Ishikawa (cell line): ENCODE measurements at regions not wholly inside any gene's neighbourhood (a gene's known extent, or its start where the extent isn't known, plus 50 kb on each side); places are given as distances from the start of the nearest gene placed in this dataset.

Source experiments
- CEBPB ChIP-seq: IDR thresholded peaks from 2 replicates; pipeline ENCODE4 v1.6.1; 2012
- CREB1 ChIP-seq: IDR thresholded peaks from 2 replicates; pipeline ENCODE4 v1.6.1; 2012; ENCODE audit warnings: low read depth
- EGR1 ChIP-seq: IDR thresholded peaks from 2 replicates; pipeline ENCODE4 v1.6.1; 2012
- EP300 ChIP-seq: IDR thresholded peaks from 2 replicates; pipeline ENCODE4 v1.6.1; 2012; ENCODE audit warnings: borderline replicate concordance
- FOXM1 ChIP-seq: IDR thresholded peaks from 2 replicates; pipeline ENCODE4 v1.6.1; 2012; ENCODE audit warnings: low read depth, borderline replicate concordance
- MAX ChIP-seq: IDR thresholded peaks from 2 replicates; pipeline ENCODE4 v1.6.1; 2012
- NFIC ChIP-seq: IDR thresholded peaks from 2 replicates; pipeline ENCODE4 v1.6.1; 2012
- RAD21 ChIP-seq: IDR thresholded peaks from 2 replicates; pipeline ENCODE4 v1.6.1; 2012; ENCODE audit warnings: low read depth
- REST ChIP-seq: IDR thresholded peaks from 2 replicates; pipeline ENCODE4 v1.6.1; 2012; ENCODE audit warnings: low read depth, mild to moderate bottlenecking
- TAF1 ChIP-seq: IDR thresholded peaks from 2 replicates; pipeline ENCODE4 v1.6.1; 2012; ENCODE audit warnings: low read depth, mild to moderate bottlenecking
- TCF12 ChIP-seq: IDR thresholded peaks from 2 replicates; pipeline ENCODE4 v1.6.1; 2012; ENCODE audit warnings: low read depth
- TEAD4 ChIP-seq: IDR thresholded peaks from 2 replicates; pipeline ENCODE4 v1.6.1; 2012
- USF1 ChIP-seq: IDR thresholded peaks from 2 replicates; pipeline ENCODE4 v1.6.1; 2012
- YY1 ChIP-seq: IDR thresholded peaks from 2 replicates; pipeline ENCODE4 v1.6.1; 2012; ENCODE audit warnings: low read depth
- ZBTB7A ChIP-seq: IDR thresholded peaks from 2 replicates; pipeline ENCODE4 v1.6.1; 2012; ENCODE audit warnings: low read depth

GRCh38 chr16:35651841-35652240 is 2192.4 kb downstream of the TP53TG3F start:
- TF ChIP-seq CREB1 (no peak), TAF1 (no peak), NFIC (no peak), MAX (no peak), TCF12 (no peak), EP300 (no peak)

GRCh38 chr16:35664091-35664693 is 2204.8 kb downstream of the TP53TG3F start:
- TF ChIP-seq EGR1 (no peak), RAD21 (no peak), FOXM1 (no peak), REST (no peak), TAF1 (no peak), NFIC (no peak), TEAD4 (no peak)

GRCh38 chr16:35685085-35685484 is 2225.7 kb downstream of the TP53TG3F start:
- no peak for TF ChIP-seq MAX
- TF ChIP-seq TCF12 = no peak
- TF ChIP-seq EGR1 = no peak
- no peak for TF ChIP-seq RAD21

GRCh38 chr16:35686595-35686994 is 2227.2 kb downstream of the TP53TG3F start:
- TF ChIP-seq RAD21 = no peak
- TF ChIP-seq CREB1 = no peak
- no peak for TF ChIP-seq MAX
- no peak for TF ChIP-seq EGR1

- no peak for TF ChIP-seq YY1
- no peak for TF ChIP-seq REST
- no peak for TF ChIP-seq CREB1
- no peak for TF ChIP-seq ZBTB7A
- TF ChIP-seq TCF12 = no peak
Observed at GRCh38 chr16:35687071-35687470, 2227.7 kb downstream of the TP53TG3F start.

- TF ChIP-seq EGR1 = no peak
- TF ChIP-seq ZBTB7A = no peak
Observed at GRCh38 chr16:35687781-35688180, 2228.4 kb downstream of the TP53TG3F start.

GRCh38 chr16:35689764-35690163 is 2230.4 kb downstream of the TP53TG3F start:
- TF ChIP-seq USF1 (no peak), MAX (no peak), CEBPB (no peak), ZBTB7A (no peak), YY1 (no peak), EGR1 (no peak), RAD21 (no peak), CREB1 (no peak), FOXM1 (no peak), EP300 (no peak)
